ENCODE measurements at regions not wholly inside any gene's neighbourhood (a gene's known extent, or its start where the extent isn't known, plus 50 kb on each side); places are given as distances from the start of the nearest gene placed in this dataset.

DNA sequence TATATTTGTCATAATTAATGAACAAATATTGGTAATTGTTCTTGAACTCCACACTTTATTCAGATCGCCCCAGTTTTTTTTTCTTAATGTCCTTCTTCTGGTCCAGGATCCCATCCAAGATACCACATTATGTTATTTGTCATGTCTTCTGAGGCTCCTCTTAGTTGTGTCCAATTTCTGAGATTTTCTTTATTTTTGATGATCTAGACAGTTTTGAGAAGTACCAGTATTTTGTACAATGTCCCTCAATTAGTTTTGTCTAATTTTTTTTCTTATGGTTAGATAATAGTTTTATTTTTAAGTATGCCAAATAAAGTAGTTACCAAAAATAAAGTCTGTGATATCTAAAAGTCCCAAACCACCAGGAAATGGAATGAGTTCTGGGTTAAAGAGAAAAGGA lies 440.8 kb upstream of the ATP2B1 start:
- intact Hi-C loops (cut with DNase I): no loop called here
- no peak for DNase-seq (ENCODE audit: extremely low spot score in 2 of 2)
- Histone ChIP-seq H3K27ac (no peak overlapping the region), H3K4me1 (no peaks in the 10 kb centered on the region), H3K27me3 (no peaks in the 10 kb centered on the region), H3K4me3 (no peak overlapping the region), H3K36me3 (no peaks in the 10 kb centered on the region), H3K9me3 (no peaks in the 10 kb centered on the region)
- TF ChIP-seq POLR2AphosphoS5 (IDR thresholded peaks at IDR 0.05; ENCODE audit: insufficient read depth in 1 of 2, low read depth in 1 of 2) (no peak), POLR2A (IDR thresholded peaks at IDR 0.05) (no peak)
- TF ChIP-seq, protein P1, sequence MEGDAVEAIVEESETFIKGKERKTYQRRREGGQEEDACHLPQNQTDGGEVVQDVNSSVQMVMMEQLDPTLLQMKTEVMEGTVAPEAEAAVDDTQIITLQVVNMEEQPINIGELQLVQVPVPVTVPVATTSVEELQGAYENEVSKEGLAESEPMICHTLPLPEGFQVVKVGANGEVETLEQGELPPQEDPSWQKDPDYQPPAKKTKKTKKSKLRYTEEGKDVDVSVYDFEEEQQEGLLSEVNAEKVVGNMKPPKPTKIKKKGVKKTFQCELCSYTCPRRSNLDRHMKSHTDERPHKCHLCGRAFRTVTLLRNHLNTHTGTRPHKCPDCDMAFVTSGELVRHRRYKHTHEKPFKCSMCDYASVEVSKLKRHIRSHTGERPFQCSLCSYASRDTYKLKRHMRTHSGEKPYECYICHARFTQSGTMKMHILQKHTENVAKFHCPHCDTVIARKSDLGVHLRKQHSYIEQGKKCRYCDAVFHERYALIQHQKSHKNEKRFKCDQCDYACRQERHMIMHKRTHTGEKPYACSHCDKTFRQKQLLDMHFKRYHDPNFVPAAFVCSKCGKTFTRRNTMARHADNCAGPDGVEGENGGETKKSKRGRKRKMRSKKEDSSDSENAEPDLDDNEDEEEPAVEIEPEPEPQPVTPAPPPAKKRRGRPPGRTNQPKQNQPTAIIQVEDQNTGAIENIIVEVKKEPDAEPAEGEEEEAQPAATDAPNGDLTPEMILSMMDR (IDR thresholded peaks at IDR 0.05): no peak

DNA sequence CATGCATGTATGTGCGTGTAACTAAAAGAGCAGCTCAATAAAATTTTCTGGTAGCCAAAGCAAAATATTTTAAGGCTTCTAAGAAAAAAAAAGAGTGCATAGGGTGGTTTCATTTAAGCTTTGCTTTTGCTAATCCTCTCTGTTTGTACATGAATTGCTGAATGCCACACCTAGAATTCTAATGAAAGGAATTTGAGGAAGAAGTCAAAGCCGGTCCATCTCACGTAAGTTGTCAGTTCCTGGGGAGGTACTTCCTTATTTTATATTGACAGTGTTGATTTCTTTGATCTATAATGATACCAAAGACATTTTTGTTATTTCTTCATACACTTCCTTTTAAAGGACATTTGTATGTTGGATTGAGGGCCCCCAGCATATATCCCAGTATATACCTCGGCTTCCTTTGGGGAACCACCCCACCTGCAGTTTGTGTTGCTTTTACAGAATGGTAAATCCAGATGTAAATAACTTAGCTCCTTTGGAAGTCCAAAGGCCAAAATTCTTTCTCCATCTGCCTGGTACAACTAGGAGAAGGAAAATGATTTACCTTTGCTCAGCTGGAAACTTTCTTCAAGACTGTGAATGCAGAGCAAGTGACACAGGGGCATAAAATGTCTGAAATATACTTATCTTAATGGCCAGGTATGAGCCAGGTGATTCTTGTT lies 420.9 kb upstream of the ATP2B1 start:
- Histone ChIP-seq H3K36me3 (no peaks in the 10 kb centered on the region), H3K9me3 (no peaks in the 10 kb centered on the region), H3K4me1 (no peaks in the 10 kb centered on the region), H3K27ac (no peak overlapping the region), H3K4me3 (no peak overlapping the region), H3K27me3 (no peaks in the 10 kb centered on the region)
- intact Hi-C loops (cut with DNase I): no loop called here
- TF ChIP-seq POLR2A (IDR thresholded peaks at IDR 0.05): no peak
- no peak for TF ChIP-seq POLR2AphosphoS5 (IDR thresholded peaks at IDR 0.05; ENCODE audit: insufficient read depth in 1 of 2, low read depth in 1 of 2)
- TF ChIP-seq, protein P1 (IDR thresholded peaks at IDR 0.05): no peak
- DNase-seq (ENCODE audit: extremely low spot score in 2 of 2): no peak

DNA sequence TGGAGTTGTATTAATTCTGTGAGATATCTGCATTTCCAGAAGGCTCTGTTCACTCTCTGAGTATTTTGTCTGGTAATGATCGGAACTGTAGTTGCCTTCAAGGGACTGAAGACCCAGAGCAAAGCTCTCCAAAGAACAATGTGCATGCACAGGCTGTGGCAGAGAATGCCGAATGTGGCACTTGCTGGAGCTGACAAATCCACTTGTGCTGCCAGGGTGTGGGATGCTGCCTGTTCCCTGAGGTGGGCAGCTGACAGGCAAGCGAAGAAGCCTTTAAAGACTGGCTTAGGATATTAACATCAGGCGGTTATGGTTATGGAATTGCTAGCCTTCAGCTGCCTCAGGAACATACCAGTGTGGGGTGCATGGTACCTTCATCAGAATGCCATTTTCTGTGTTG lies 419.9 kb upstream of the ATP2B1 start:
- no peaks in the 10 kb centered on the region for H3K27me3 ChIP-seq
- no peak for DNase-seq (ENCODE audit: extremely low spot score in 2 of 2)
- TF ChIP-seq, protein P1 (IDR thresholded peaks at IDR 0.05): no peak
- TF ChIP-seq POLR2A (IDR thresholded peaks at IDR 0.05): no peak
- TF ChIP-seq POLR2AphosphoS5 (IDR thresholded peaks at IDR 0.05; ENCODE audit: insufficient read depth in 1 of 2, low read depth in 1 of 2): no peak
- H3K36me3 ChIP-seq: no peaks in the 10 kb centered on the region
- no peak overlapping the region for H3K27ac ChIP-seq
- H3K4me3 ChIP-seq: no peak overlapping the region
- intact Hi-C loops (cut with DNase I): no loop called here
- no peaks in the 10 kb centered on the region for H3K4me1 ChIP-seq
- H3K9me3 ChIP-seq: no peaks in the 10 kb centered on the region

DNA sequence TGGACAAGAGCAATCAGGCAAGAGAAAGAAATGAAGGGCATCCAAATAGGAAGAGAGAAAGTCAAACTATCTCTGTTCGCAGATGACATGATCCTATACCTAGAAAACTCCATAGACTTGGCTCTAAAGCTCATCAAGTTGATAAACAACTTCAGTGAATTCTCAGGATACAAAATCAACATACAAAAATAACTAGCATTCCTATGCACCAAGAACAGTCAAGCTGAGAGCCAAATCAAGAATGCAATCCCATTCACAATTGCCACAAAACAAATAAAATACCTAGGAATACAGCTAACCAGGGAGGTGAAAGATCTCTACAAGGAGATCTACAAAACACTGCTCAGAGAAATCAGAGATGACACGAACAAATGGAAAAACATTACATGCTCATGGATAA lies 417.5 kb upstream of the ATP2B1 start:
- no peak for DNase-seq (ENCODE audit: extremely low spot score in 2 of 2)
- Histone ChIP-seq H3K4me3 (no peak overlapping the region), H3K27me3 (no peaks in the 10 kb centered on the region), H3K27ac (no peak overlapping the region), H3K9me3 (no peaks in the 10 kb centered on the region), H3K36me3 (no peaks in the 10 kb centered on the region), H3K4me1 (no peaks in the 10 kb centered on the region)
- intact Hi-C loops (cut with DNase I): no loop called here
- TF ChIP-seq POLR2AphosphoS5 (IDR thresholded peaks at IDR 0.05; ENCODE audit: insufficient read depth in 1 of 2, low read depth in 1 of 2): no peak
- no peak for TF ChIP-seq POLR2A (IDR thresholded peaks at IDR 0.05)
- TF ChIP-seq, protein P1 (IDR thresholded peaks at IDR 0.05): no peak

DNA sequence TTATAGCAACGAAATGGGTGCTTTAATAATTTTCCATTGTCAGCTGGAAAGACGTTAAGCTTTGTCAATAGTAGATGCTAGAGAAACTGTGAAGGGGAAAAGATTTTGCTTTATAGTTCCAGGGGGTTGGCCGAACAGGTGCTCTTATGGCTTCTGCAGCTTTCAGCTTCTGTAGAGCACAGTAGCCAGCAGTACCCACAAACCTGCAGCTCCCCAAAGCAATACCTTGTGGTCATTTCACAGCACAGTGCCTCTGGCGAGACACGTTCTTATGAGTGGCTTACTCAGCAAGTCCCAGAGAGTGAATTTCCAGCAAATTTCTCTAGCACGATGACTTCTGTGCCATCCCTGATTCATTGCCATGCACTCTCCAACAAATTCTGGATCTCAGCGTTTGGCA lies 416.3 kb upstream of the ATP2B1 start:
- intact Hi-C loops (cut with DNase I): no loop called here

More for the DNA sequence above, 416.3 kb upstream of the ATP2B1 start:
- no peaks in the 10 kb centered on the region for H3K9me3 ChIP-seq
- H3K27ac ChIP-seq: no peak overlapping the region
- H3K27me3 ChIP-seq: no peaks in the 10 kb centered on the region
- H3K4me1 ChIP-seq: no peaks in the 10 kb centered on the region
- TF ChIP-seq POLR2A (IDR thresholded peaks at IDR 0.05) (no peak), POLR2AphosphoS5 (IDR thresholded peaks at IDR 0.05; ENCODE audit: insufficient read depth in 1 of 2, low read depth in 1 of 2) (no peak)
- TF ChIP-seq, protein P1 (IDR thresholded peaks at IDR 0.05): no peak
- no peaks in the 10 kb centered on the region for H3K36me3 ChIP-seq
- H3K4me3 ChIP-seq: no peak overlapping the region
- no peak for DNase-seq (ENCODE audit: extremely low spot score in 2 of 2)

All from vagina (tissue), 2 donors.